Adrenal gland (tissue), 9 donors: ENCODE measurements at regions not wholly inside any gene's neighbourhood (a gene's known extent, or its start where the extent isn't known, plus 50 kb on each side); places are given as distances from the start of the nearest gene placed in this dataset.

Experiments used
- DNase-seq, 7 donors: peaks; one replicate each; pipeline ENCODE4 v3.0.0-alpha.2; 2019 to 2020
- H3K27ac ChIP-seq, 5 donors: fragments of 200-600 bp; sonication (generic) in 4 of 5; 1 replicate in 3 of 5; 2 replicates in 2 of 5; pipeline versions ENCODE4 v1.5.1 to v1.8.0; 2016 to 2020; ENCODE audit warnings: mild to moderate bottlenecking in 1 of 5
- H3K27me3 ChIP-seq: fragments of 200-600 bp; 2 replicates; pipeline ENCODE4 v1.8.0; 2021
- H3K36me3 ChIP-seq, 2 donors: fragments of 200-600 bp; replicated peaks in 1 of 2; 1 replicate in 1 of 2; 2 replicates in 1 of 2; pipeline versions ENCODE4 v1.5.1 to v1.8.0; 2018 to 2022
- H3K4me1 ChIP-seq, 2 donors: fragments of 200-600 bp; replicated peaks in 1 of 2; 1 replicate in 1 of 2; 2 replicates in 1 of 2; pipeline versions ENCODE4 v1.5.1 to v1.8.0; 2018 to 2021
- H3K4me3 ChIP-seq, 4 donors: fragments of 200-600 bp; sonication (generic) in 3 of 4; one replicate each; pipeline ENCODE4 v1.5.1; 2016 to 2018
- H3K9me3 ChIP-seq, 3 donors: fragments of 200-600 bp; sonication (generic) in 1 of 3; replicated peaks in 1 of 3; 1 replicate in 2 of 3; 2 replicates in 1 of 3; pipeline versions ENCODE4 v1.5.1 to v1.8.0; 2016 to 2021
- CTCF ChIP-seq, 6 experiments: fragments of 450-650 bp in 4 of 6; fragments of 200-600 bp in 2 of 6; sonication (generic) in 1 of 6; IDR thresholded peaks; 1 replicate in 5 of 6; 2 replicates in 1 of 6; pipeline versions ENCODE4 v1.5.1 to v1.8.0; 2016 to 2021; ENCODE audit warnings: antibody characterized with exemption in 6 of 6, mild to moderate bottlenecking in 2 of 6, moderate library complexity in 1 of 6
- POLR2A ChIP-seq, 2 donors: fragments of 450-650 bp; IDR thresholded peaks; one replicate each; pipeline ENCODE4 v1.6.1; 2017; ENCODE audit warnings: antibody characterized with exemption in 2 of 2, mild to moderate bottlenecking in 2 of 2, moderate library complexity in 1 of 2
- WGBS, 4 donors: extraction: QIAGEN DNeasy Blood & Tissue Kit in 2 of 4; methylation state at CpG; one replicate each; pipeline versions ENCODE4 v1.1.5 to v1.1.7; 2013 to 2017; 5-methylcytosine and 5-hydroxymethylcytosine counted together
- intact Hi-C, 2 donors: fragments of 100-400 bp; cut with DNase I; formaldehyde crosslinking; loops; one replicate each; pipeline versions ENCODE4 v1.14.1 to v1.15.0; 2022 to 2023
- donor health status: healthy with polysubstance abuse.
- donor health status: Bipolar disorder and iron deficiency.
- donor health status: DM: yes; HTN: yes; CAD: no.
- donor health status: DM: no; HTN: no; CAD: no.
- donor health status: DM: no; HTN: no; CAD: no.

GRCh38 chr7:88366845-88367244, 60.2 kb upstream of the STEAP4 start:
- Histone ChIP-seq H3K4me1 (no peaks in the 10 kb centered on the region), H3K9me3 (no peaks in the 10 kb centered on the region), H3K4me3 (no peak overlapping the region), H3K36me3 (no peaks in the 10 kb centered on the region), H3K27me3 (no peaks in the 10 kb centered on the region), H3K27ac (no peak overlapping the region)
- no peak for DNase-seq
- intact Hi-C loops = no loop called here
- TF ChIP-seq CTCF (IDR thresholded peaks at IDR 0.05) (no peak), POLR2A (IDR thresholded peaks at IDR 0.05) (no peak)
- WGBS, 4 donors = 89 to 98% (median 94%) methylated on average over 1 of the region's 1 CpG

- WGBS, 4 donors = 79 to 95% (median 89%) methylated on average over 2 of the region's 2 CpGs
- Histone ChIP-seq H3K27ac (no peak overlapping the region), H3K36me3 (no peaks in the 10 kb centered on the region), H3K9me3 (no peaks in the 10 kb centered on the region), H3K4me3 (no peak overlapping the region), H3K27me3 (no peaks in the 10 kb centered on the region), H3K4me1 (no peaks in the 10 kb centered on the region)
- no peak for DNase-seq
- TF ChIP-seq POLR2A (IDR thresholded peaks at IDR 0.05) (no peak), CTCF (IDR thresholded peaks at IDR 0.05) (no peak)
- intact Hi-C loops = loop anchor here in 1 of 2 donors (5.0 kb wide), 1 partner anchor 122 kb away; no protein-coding TSS in a partner anchor
Measured at GRCh38 chr7:88363869-88364268, 57.2 kb upstream of the STEAP4 start.

- H3K4me1 ChIP-seq = no peaks in the 10 kb centered on the region
- intact Hi-C loops = loop anchor here in 1 of 2 donors (5.0 kb wide), 1 partner anchor 121 kb away; no protein-coding TSS in a partner anchor
- WGBS, 4 donors = 86 to 95% (median 91%) methylated on average over 7 of the region's 7 CpGs
- no peak overlapping the region for H3K27ac ChIP-seq
- H3K27me3 ChIP-seq = no peaks in the 10 kb centered on the region
- H3K9me3 ChIP-seq = no peaks in the 10 kb centered on the region
- no peak for TF ChIP-seq POLR2A (IDR thresholded peaks at IDR 0.05)
- no peak for TF ChIP-seq CTCF (IDR thresholded peaks at IDR 0.05)
- no peaks in the 10 kb centered on the region for H3K36me3 ChIP-seq
- DNase-seq = no peak
- no peak overlapping the region for H3K4me3 ChIP-seq
Measured at GRCh38 chr7:88363249-88363648, 56.6 kb upstream of the STEAP4 start.

GRCh38 chr7:88361357-88361756, 54.7 kb upstream of the STEAP4 start:
- Histone ChIP-seq H3K4me3 (no peak overlapping the region), H3K9me3 (no peaks in the 10 kb centered on the region), H3K27me3 (no peaks in the 10 kb centered on the region), H3K36me3 (no peaks in the 10 kb centered on the region), H3K27ac (no peak overlapping the region), H3K4me1 (peaks cover 0 to 4% of the 10 kb centered on the region in 2 donors)
- intact Hi-C loops = loop anchor here in 1 of 2 donors (5.0 kb wide), 1 partner anchor 119 kb away; no protein-coding TSS in a partner anchor
- WGBS, 4 donors = 61 to 82% (median 68%) methylated on average over 5 of the region's 5 CpGs
- no peak for TF ChIP-seq POLR2A (IDR thresholded peaks at IDR 0.05)
- no peak for TF ChIP-seq CTCF (IDR thresholded peaks at IDR 0.05)
- DNase-seq = no peak
